K562 (cell line): ENCODE measurements at regions not wholly inside any gene's neighbourhood (a gene's known extent, or its start where the extent isn't known, plus 50 kb on each side); places are given as distances from the start of the nearest gene placed in this dataset.

Experiments
- ATAC-seq: fragments of 200-7000 bp; cut with Tn5 transposase; 3 replicates; pipeline ENCODE4 v1.9.1; 2020; ENCODE audit warnings: moderate library complexity
- BruUV-seq: library from RNA; stranded (reverse); fragments of 400-500 nt; replicated peaks from 2 replicates; lab custom pipeline; 2021; lab: Mats Ljungman, UMichigan
- CTCF ChIA-PET: fragments of 300-600 bp; formaldehyde crosslinking; extraction: SDS; loops from one replicate; lab custom pipeline; 2021; ENCODE audit warnings: low intra/inter-chr PET ratio; lab: Yijun Ruan, JAX
- POLR2A ChIA-PET: fragments of 300-600, 350-650 bp; sonication (Branson Sonifier 250); formaldehyde crosslinking; extraction: SDS; loops from one replicate; lab custom pipeline; 2021; ENCODE audit warnings: antibody characterized with exemption, inconsistent platforms; lab: Yijun Ruan, JAX
- DNase-seq, 4 experiments: peaks; one replicate each; pipeline versions ENCODE4 v3.0.0 to v3.0.0-alpha.2; 2011 to 2018; ENCODE audit warnings: low spot score in 3 of 4, mixed read lengths in 3 of 4; ENCODE audit errors: extremely low read depth in 1 of 4
- FAIRE-seq: peaks from 2 replicates; lab custom pipeline; 2011; peaks lifted over from hg19 to GRCh38; lab: Jason Lieb, UNC
- H2AFZ ChIP-seq: 2 replicates; pipeline ENCODE4 v1.6.0; 2011; ENCODE audit warnings: low read depth, low read length, control low read depth, inconsistent platforms
- H3K27ac ChIP-seq: fragments of 200-600 bp; 3 replicates; pipeline ENCODE4 v1.8.0; 2011; ENCODE audit warnings: low read depth, mild to moderate bottlenecking, control low read depth, inconsistent platforms, low read length, moderate library complexity, mixed read lengths; ENCODE audit errors: extremely low read depth
- H3K27me3 ChIP-seq, 2 experiments: fragments of 300-600 bp in 1 of 2; 2 replicates in 1 of 2; 3 replicates in 1 of 2; pipeline versions ENCODE4 v1.6.0 to v1.8.0; 2011; ENCODE audit warnings: inconsistent platforms in 2 of 2, low read length in 2 of 2, mild to moderate bottlenecking in 1 of 2, mixed read lengths in 1 of 2, moderate library complexity in 1 of 2; ENCODE audit not compliant: control insufficient read depth in 2 of 2, insufficient read depth in 2 of 2
- H3K36me3 ChIP-seq: fragments of 300-600 bp; 3 replicates; pipeline ENCODE4 v1.8.0; 2011; ENCODE audit warnings: mild to moderate bottlenecking, low read length, inconsistent platforms; ENCODE audit not compliant: control insufficient read depth, insufficient read depth
- H3K4me1 ChIP-seq, 2 experiments: fragments of 200-600 bp in 1 of 2; replicated peaks in 1 of 2; 2 replicates in 1 of 2; 3 replicates in 1 of 2; pipeline versions ENCODE4 v1.5.1 to v1.8.0; 2011; ENCODE audit warnings: inconsistent platforms in 2 of 2, low read length in 2 of 2, mild to moderate bottlenecking in 1 of 2, mixed read lengths in 1 of 2, moderate library complexity in 1 of 2; ENCODE audit not compliant: control insufficient read depth in 2 of 2, insufficient read depth in 2 of 2
- H3K4me2 ChIP-seq: 2 replicates; pipeline ENCODE4 v1.6.1; 2011; ENCODE audit warnings: low read length, control low read depth, inconsistent platforms, mixed read lengths; ENCODE audit not compliant: insufficient read depth
- H3K4me3 ChIP-seq: fragments of 200-600 bp; sonication (generic), shearing (Covaris generic); 2 replicates; pipeline ENCODE4 v1.5.1; 2016; ENCODE audit warnings: control low read depth, inconsistent platforms
- H3K79me2 ChIP-seq: fragments of 200-600 bp; 3 replicates; pipeline ENCODE4 v1.8.0; 2011; ENCODE audit warnings: low read length, inconsistent platforms; ENCODE audit not compliant: control insufficient read depth, insufficient read depth
- H3K9ac ChIP-seq, 2 experiments: 2 replicates each; pipeline versions ENCODE4 v1.6.0 to v1.6.1; 2011; ENCODE audit warnings: low read depth in 2 of 2, low read length in 2 of 2, control low read depth in 1 of 2, inconsistent platforms in 1 of 2, mild to moderate bottlenecking in 1 of 2, mixed read lengths in 1 of 2; ENCODE audit not compliant: insufficient read depth in 1 of 2
- H3K9me1 ChIP-seq: one replicate; pipeline ENCODE4 v1.6.0; 2011; ENCODE audit warnings: inconsistent platforms, mild to moderate bottlenecking, low read length, moderate library complexity; ENCODE audit not compliant: control insufficient read depth, insufficient read depth
- H3K9me3 ChIP-seq: replicated peaks from 2 replicates; pipeline ENCODE4 v1.5.1; 2011; ENCODE audit warnings: low read depth, low read length, inconsistent platforms; ENCODE audit not compliant: control insufficient read depth, insufficient read depth
- H4K20me1 ChIP-seq: replicated peaks from 2 replicates; pipeline ENCODE4 v1.6.1; 2011; ENCODE audit warnings: low read length, inconsistent platforms, mixed read lengths; ENCODE audit not compliant: control insufficient read depth, insufficient read depth
- ATF4 ChIP-seq: fragments of 450-650 bp; formaldehyde crosslinking; IDR thresholded peaks from 2 replicates; pipeline ENCODE4 v1.4.0; 2022; ENCODE audit warnings: mild to moderate bottlenecking, moderate library complexity
- CBFA2T3 ChIP-seq: fragments of 450-650 bp; IDR thresholded peaks from 2 replicates; pipeline ENCODE4 v1.6.1; 2017
- CEBPB ChIP-seq: fragments of 450-650 bp; IDR thresholded peaks from 2 replicates; pipeline ENCODE4 v1.6.1; 2016; ENCODE audit warnings: missing genetic modification characterization, missing compliant biosample characterization
- CHAMP1 ChIP-seq: fragments of 450-650 bp; IDR thresholded peaks from 2 replicates; pipeline ENCODE4 v1.6.1; 2016; ENCODE audit warnings: mild to moderate bottlenecking
- COPS2 ChIP-seq: fragments of 450-650 bp; conservative IDR thresholded peaks from 2 replicates; pipeline ENCODE4 v1.6.1; 2016; ENCODE audit warnings: mild to moderate bottlenecking, moderate library complexity
- ESRRB ChIP-seq: fragments of 250-450 bp; sonication (Bioruptor Pico); IDR thresholded peaks from 2 replicates; pipeline ENCODE4 v1.5.0; 2020; ENCODE audit warnings: mild to moderate bottlenecking, moderate library complexity, borderline replicate concordance
- L3MBTL2 ChIP-seq: fragments of 450-650 bp; IDR thresholded peaks from 2 replicates; pipeline ENCODE4 v1.6.1; 2016; ENCODE audit warnings: mild to moderate bottlenecking, moderate library complexity
- PHF8 ChIP-seq: fragments of 200-600 bp; sonication (generic); IDR thresholded peaks from 2 replicates; pipeline ENCODE4 v1.6.1; 2012; ENCODE audit warnings: mixed run types, mild to moderate bottlenecking, inconsistent platforms, low read length, moderate library complexity, borderline replicate concordance
- POLR2H ChIP-seq: IDR thresholded peaks from 2 replicates; pipeline ENCODE4 v1.6.1; 2016; ENCODE audit warnings: missing genetic modification characterization, low read depth, mild to moderate bottlenecking, control low read depth, missing compliant biosample characterization, moderate library complexity
- SP1 ChIP-seq: sonication (generic); formaldehyde crosslinking; IDR thresholded peaks from 2 replicates; pipeline ENCODE4 v1.8.1; 2022; ENCODE audit warnings: mild to moderate bottlenecking, missing genetic modification reagents
- TAF7 ChIP-seq: fragments of 450-650 bp; IDR thresholded peaks from 2 replicates; pipeline ENCODE4 v1.6.1; 2016; ENCODE audit warnings: missing genetic modification characterization, missing compliant biosample characterization
- TCF7 ChIP-seq: sonication (generic); IDR thresholded peaks from 2 replicates; pipeline ENCODE4 v1.6.1; 2016; ENCODE audit warnings: antibody characterized with exemption, borderline replicate concordance
- TEAD4 ChIP-seq, 2 experiments: sonication (generic) in 1 of 2; formaldehyde crosslinking in 1 of 2; IDR thresholded peaks; 2 replicates each; pipeline versions ENCODE4 v1.6.1 to v1.8.0; 2012 to 2022; ENCODE audit warnings: borderline replicate concordance in 1 of 2, inconsistent platforms in 1 of 2, low read length in 1 of 2, mild to moderate bottlenecking in 1 of 2, missing genetic modification reagents in 1 of 2
- ZBTB11 ChIP-seq, 3 experiments: fragments of 200-800 bp in 1 of 3; fragments of 250-450 bp in 1 of 3; fragments of 450-650 bp in 1 of 3; sonication (Bioruptor Pico) in 1 of 3; sonication (Bioruptor generic) in 1 of 3; formaldehyde crosslinking in 1 of 3; IDR thresholded peaks; 2 replicates each; pipeline versions ENCODE4 v1.6.1 to v1.8.0; 2016 to 2022; ENCODE audit warnings: mild to moderate bottlenecking in 2 of 3, missing genetic modification characterization in 2 of 3, missing compliant biosample characterization in 1 of 3, moderate library complexity in 1 of 3
- ZNF217 ChIP-seq: sonication (generic); formaldehyde crosslinking; IDR thresholded peaks from 2 replicates; pipeline ENCODE4 v1.8.0; 2022; ENCODE audit warnings: mild to moderate bottlenecking, missing genetic modification reagents
- ZNF354B ChIP-seq: fragments of 250-450 bp; sonication (Bioruptor Pico); IDR thresholded peaks from 2 replicates; pipeline ENCODE4 v1.4.0; 2020
- ZNF77 ChIP-seq: fragments of 250-450 bp; sonication (Bioruptor Pico); IDR thresholded peaks from 2 replicates; pipeline ENCODE4 v1.5.0; 2020
- WGBS: fragments of 100-300 bp; shearing (Covaris generic); methylation state at CpG from one replicate; pipeline ENCODE4 v1.1.6; 2016; ENCODE audit warnings: low coverage, mixed read lengths; ENCODE audit not compliant: insufficient coverage; ENCODE audit errors: missing lambda C conversion rate; 5-methylcytosine and 5-hydroxymethylcytosine counted together
- in situ Hi-C: fragments of 300-500 bp; cut with MboI; formaldehyde crosslinking; loops from 4 replicates; pipeline ENCODE4 v1.15.0; 2018; ENCODE audit warnings: inconsistent platforms, mixed read lengths
- intact Hi-C: fragments of 100-400 bp; cut with micrococcal nuclease; formaldehyde crosslinking; loops from 2 replicates; pipeline ENCODE4 v1.14.2; 2022

- TF ChIP-seq TEAD4 (IDR thresholded peaks at IDR 0.05; ENCODE audit: low read length) (no peak), TEAD4 (CRISPR knock-in tag; IDR thresholded peaks at IDR 0.05; ENCODE audit: borderline replicate concordance) (no peak), ATF4 (CRISPR knock-in tag) (no peak), POLR2H (tag) (no peak), CBFA2T3 (no peak), ZNF217 (no peak), CEBPB (no peak), SP1 (CRISPR knock-in tag) (no peak), PHF8 (no peak), COPS2 (no peak), TAF7 (tag) (no peak)
Observed at GRCh38 chr5:57324181-57324580, 150.3 kb downstream of the GPBP1 start (continued).

GRCh38 chr5:57320582-57320981 is 146.7 kb downstream of the GPBP1 start:
- Histone ChIP-seq H3K4me1 (no peaks in the 10 kb centered on the region), H3K27me3 (peaks cover 11 to 23% of the 10 kb centered on the region in 2 experiments; a peak in 4 of 5 replicates), H3K9ac (no peak overlapping the region), H3K4me2 (no peak overlapping the region), H2AFZ (no peak overlapping the region), H3K27ac (no peak overlapping the region), H3K9me1 (no peaks in the 10 kb centered on the region), H3K79me2 (no peaks in the 10 kb centered on the region), H3K4me3 (no peak overlapping the region), H3K9me3 (no peaks in the 10 kb centered on the region), H3K36me3 (no peaks in the 10 kb centered on the region), H4K20me1 (no peaks in the 10 kb centered on the region)
- intact Hi-C loops, result no loop called here
- FAIRE-seq (no peak), ATAC-seq (no peak), DNase-seq (no peak)
- ChIA-PET POLR2A (interaction anchor here (0.6 to 0.9 kb wide), 2 partner anchors 21 to 564 kb away, joined by 3 read pairs; no protein-coding TSS in a partner anchor), CTCF (no interaction called here)
- no TSS peak for BruUV-seq
- in situ Hi-C loops, result loop anchor here (25.0 kb wide), 1 partner anchor 1542 kb away; no protein-coding TSS in a partner anchor
- 0% methylated on average over 6 of the region's 6 CpGs for WGBS
- TF ChIP-seq CHAMP1, result no peak
- no peak for TF ChIP-seq TCF7
- no peak for TF ChIP-seq ESRRB
- no peak for TF ChIP-seq ZBTB11 (CRISPR knock-in tag; IDR thresholded peaks at IDR 0.05)
- no peak for TF ChIP-seq ZNF354B (CRISPR knock-in tag)
- TF ChIP-seq ZNF77 (CRISPR knock-in tag), result no peak
- TF ChIP-seq L3MBTL2, result no peak
